H1 (cell line): ENCODE measurements at regions not wholly inside any gene's neighbourhood (a gene's known extent, or its start where the extent isn't known, plus 50 kb on each side); places are given as distances from the start of the nearest gene placed in this dataset.

Experiments used
- CEBPB ChIP-seq: IDR thresholded peaks from 2 replicates; pipeline ENCODE4 v1.6.1; 2012; ENCODE audit warnings: low read depth, low read length
- JUN ChIP-seq: IDR thresholded peaks from 2 replicates; pipeline ENCODE4 v1.6.1; 2011; ENCODE audit warnings: low read depth, mild to moderate bottlenecking, improper control_type of control experiment, low read length

- TF ChIP-seq JUN (no peak), CEBPB (no peak)
These were observed 119.9 kb upstream of the TMEM45B start for GRCh38 chr11:129695571-129696308.
